ENCODE measurements at regions not wholly inside any gene's neighbourhood (a gene's known extent, or its start where the extent isn't known, plus 50 kb on each side); places are given as distances from the start of the nearest gene placed in this dataset.
"Not testable (repeated sequence)": the region's sequence is repeated elsewhere in the genome, so short reads cannot be mapped to it uniquely, and the experiment has no call there.

DNA sequence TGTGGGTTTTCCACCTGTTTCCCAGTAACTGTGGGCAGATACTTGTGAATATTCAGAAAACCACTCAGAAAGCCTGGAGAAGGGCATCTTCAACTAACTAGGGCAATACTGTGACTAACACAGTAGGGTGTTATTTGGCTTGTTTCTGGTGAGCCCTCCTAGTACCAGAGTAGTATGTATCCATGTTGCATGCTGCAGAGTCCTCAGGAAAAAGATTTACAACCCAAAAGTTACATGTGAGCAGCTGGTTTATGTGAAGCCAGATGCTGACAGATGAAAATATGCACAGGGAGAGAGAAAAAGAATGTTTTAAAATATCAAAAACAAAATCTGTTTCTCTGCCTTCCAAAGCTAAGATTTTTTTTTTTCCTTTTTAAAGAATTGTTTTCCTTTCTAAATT is 333.2 kb upstream of the UBE2E3 start:
- DNase-seq (ENCODE audit: low spot score), result no peak
- intact Hi-C loops (cut with DNase I), result no loop called here

DNA sequence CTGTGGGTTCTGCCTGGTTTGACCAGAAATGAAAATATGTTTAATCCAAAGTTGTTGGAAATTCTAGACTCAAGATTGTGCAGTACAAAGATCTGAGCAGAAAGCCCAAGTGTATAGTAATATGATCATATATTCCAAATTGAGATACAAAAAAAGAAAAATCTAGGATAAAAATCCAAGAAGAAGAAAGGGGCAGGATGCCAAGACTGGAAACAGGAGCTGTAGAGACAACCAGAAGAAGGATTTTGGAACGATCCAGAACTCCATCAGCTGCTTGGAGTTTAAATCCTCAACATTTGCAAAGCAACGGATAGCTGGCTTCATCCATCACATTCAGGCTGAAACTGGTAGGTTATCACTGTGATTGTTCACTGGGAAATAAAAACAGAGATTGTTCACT is 333.6 kb upstream of the UBE2E3 start:
- no peak for DNase-seq (ENCODE audit: low spot score)
- intact Hi-C loops (cut with DNase I), result no loop called here

DNA sequence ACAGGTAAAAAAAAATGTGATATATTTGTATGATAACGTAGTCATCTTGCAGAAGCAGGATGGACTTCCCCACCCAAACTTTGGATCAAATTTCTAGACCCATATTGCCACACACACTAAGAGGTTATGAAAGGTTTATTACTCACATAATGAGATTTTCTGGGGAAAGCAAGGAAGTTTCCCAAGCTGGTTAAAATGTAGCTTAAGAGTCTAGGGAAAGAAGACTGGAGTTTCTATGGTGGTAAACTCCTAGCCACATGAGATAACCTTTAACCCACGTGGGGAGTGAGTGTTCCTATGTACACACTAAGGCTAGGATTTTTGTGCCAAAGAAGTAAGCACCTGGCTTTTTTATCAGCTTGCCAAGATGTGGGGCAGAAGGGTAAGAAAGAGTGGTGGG is 335.7 kb upstream of the UBE2E3 start:
- intact Hi-C loops (cut with DNase I), result loop anchor here in 1 of 2 donors (5.0 kb wide), 1 partner anchor 448 kb away; no protein-coding TSS in a partner anchor
- no peak for DNase-seq (ENCODE audit: low spot score)

DNA sequence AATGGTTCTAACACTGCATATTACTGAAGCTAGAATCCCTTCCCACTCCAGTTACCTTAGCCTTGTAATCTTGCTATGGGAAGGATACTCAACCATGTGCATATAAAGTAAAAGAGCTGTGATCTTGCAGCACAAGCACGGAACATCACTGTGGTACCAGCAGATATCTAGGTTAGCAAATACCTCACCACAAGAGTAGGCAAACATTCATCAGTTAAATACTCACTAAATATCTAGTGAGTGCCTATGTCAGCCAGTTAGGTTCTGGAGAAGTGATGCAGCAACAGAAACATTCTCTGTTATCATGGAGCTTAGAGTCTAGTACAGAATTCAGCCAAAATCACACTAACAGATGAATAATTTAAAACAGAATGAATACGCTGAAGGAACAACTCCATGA is 349.6 kb upstream of the UBE2E3 start:
- no peak for DNase-seq (ENCODE audit: low spot score)
- intact Hi-C loops (cut with DNase I), result no loop called here

DNA sequence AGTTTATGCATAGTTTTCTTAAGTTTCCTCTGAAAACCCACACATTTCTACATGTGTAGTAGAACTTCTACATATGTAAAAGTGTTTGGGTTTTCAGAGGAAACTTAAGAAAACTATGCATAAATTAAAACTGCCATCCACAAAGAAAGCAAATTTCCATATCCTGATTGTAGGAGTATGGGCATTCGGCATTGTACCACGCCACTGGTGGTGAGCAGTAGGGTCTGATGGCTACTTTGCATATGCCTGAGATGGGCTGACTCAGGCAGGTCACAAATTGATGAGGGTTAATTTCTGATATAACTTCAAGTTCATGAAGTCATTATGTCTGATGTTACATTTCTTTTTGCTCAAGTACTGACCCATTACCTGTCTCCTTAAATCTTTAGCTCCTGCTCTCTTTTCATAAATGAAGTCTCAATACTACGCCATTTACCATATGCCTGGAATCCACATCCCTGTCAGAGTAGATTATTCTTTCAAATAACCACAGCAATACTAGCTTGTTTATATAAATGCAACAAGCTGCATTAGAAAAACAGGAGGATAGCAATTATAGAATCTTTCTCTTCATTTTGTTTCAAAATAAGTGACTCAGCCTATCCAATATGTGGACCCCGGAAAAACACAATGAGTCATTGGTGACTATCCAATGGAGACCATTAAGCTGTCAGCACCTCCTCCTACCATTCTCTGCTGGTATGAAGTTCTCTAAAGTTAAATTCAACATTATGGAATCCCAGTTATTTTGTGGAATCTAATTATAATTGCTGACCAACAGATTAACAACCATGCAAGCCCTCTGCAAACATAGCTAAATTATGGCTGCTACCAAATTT is 355.2 kb upstream of the UBE2E3 start:
- DNase-seq (ENCODE audit: low spot score), result no peak
- intact Hi-C loops (cut with DNase I), result no loop called here

DNA sequence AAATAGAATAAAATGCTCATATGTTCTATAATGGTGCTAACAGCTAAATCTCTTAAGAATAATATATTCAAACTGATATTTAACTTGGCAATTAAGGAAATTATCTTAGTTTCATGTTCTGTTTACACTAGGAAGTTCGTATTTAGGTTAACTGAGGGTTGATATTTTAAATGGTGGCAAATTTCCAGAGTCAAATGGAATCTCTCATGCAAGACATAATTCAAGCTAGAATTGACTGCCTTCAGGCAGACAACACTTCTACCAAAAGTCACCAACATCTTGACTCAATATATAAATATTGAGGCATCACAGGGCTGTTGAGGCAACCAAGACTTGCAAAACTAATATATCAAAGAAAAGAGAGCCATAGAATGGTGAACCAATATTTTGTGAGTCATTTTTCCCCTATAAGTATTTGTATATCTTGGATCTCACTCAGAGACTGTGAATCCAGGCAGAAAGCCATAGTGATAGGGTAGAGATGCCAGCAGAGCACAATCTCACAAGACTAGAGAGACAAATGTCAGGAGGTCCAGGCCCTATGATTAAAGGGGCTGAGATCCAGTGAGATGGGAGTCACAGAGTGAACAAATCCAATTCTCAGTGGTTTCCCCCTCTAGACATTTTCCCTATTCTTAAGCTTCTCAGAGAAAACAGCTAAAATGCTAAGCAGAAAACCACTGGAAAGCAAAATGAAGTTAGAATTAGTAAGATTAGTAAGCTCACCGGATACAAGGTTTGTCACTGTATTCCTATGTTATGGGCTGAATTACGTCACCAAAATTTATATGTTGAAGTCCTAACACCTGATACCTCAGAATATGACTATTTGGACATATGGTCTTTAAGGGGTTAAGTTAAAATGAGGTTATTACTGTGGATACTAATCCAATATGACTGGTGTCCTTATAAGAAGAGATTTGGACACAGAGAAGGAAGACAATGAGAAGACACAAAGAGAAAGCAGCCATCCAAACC is 358.2 kb upstream of the UBE2E3 start:
- DNase-seq (ENCODE audit: low spot score), result no peak

DNA sequence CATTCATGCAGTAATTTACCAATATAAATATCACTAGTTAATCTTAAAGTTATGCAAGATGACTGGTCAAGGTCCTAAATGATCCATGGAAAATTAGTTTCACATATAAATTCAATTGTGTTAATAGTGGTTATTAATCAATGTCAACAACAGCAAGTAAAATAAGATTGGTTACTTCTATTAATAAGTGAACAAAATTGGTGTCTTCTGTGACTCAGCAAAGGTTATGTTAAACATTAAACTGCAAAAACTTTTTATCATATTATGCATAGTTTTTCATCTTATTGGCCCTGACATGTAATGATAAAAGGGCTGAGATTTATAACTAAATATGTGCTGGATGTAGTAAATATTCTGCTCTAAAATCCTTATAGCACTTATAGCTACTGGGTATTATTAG is 359.0 kb upstream of the UBE2E3 start:
- DNase-seq (ENCODE audit: low spot score), result no peak
- intact Hi-C loops (cut with DNase I), result no loop called here

More for the DNA sequence above, 358.2 kb upstream of the UBE2E3 start:
- intact Hi-C loops (cut with DNase I), result no loop called here

DNA sequence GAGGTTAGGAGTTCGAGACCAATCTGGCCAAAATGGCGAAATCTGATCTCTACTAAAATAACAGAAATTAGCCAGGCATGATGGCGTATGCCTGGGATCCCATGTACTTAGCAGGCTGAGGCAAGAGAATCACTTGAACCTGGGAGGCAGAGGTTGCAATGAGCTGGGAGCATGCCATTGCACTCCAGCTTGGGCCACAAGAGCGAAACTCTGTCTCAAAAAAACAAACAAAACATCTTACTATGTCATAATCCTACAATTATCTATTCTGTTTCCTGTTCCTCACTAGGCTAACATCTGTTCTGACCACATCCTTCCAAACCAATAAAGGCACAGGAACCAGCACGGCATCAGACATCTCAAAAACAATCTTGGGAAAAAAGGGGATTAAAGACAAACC is 361.8 kb upstream of the UBE2E3 start:
- DNase-seq (ENCODE audit: low spot score), result no peak
- intact Hi-C loops (cut with DNase I), result loop anchor here in 1 of 2 donors (2.0 kb wide), 1 partner anchor 26 kb away; no protein-coding TSS in a partner anchor

DNA sequence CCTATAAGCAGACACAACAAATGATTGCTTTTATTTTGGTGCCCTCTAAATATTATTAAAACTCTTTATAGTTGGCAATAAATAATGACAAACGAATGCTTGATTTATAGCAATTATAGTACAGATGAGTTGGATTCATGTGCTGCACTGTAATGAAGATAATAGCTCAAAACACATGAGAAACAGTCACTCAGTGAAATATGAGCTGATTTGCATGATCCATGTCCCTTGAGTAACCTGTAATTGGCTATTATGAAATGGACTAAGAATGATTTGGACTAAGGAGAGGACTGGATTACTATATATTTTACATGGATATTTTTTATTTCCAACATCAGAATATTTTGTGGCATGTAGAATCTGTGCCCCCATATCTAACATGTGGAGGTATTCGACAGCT is 365.6 kb upstream of the UBE2E3 start:
- intact Hi-C loops (cut with DNase I), result no loop called here
- no peak for DNase-seq (ENCODE audit: low spot score)

DNA sequence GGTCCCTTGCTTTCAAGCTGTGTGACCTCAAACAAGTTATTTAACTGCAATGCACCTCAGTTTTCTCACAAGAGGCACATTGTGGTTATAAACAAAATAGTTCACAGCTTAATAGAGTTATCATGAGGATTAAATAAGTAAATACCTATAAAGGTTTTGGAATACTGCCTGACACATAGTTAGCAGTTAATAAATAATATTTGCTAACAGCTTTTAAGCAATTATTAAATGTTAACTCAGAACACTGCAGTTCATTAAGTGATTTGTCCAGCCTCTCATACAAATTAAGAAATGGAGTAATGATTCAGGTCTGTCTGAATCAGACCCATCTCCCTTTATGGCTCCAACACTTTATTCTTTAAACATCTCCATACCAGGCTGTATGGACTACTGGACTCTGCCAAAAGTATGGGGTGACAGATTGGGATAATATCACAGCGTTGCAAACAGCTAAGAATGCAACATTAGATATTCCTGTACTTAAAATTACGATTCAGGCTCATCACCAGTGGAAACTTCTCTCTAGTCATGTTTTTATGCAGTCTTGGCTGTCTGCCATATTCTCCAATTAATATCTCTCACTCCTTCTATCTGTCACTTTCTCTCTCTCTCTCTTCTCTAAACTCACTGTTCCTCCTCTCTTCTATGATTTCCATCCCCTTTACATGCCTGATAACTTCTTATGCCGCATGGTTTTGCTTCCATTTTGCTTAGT is 370.6 kb upstream of the UBE2E3 start:
- intact Hi-C loops (cut with DNase I), result no loop called here
- DNase-seq (ENCODE audit: low spot score), result no peak

DNA sequence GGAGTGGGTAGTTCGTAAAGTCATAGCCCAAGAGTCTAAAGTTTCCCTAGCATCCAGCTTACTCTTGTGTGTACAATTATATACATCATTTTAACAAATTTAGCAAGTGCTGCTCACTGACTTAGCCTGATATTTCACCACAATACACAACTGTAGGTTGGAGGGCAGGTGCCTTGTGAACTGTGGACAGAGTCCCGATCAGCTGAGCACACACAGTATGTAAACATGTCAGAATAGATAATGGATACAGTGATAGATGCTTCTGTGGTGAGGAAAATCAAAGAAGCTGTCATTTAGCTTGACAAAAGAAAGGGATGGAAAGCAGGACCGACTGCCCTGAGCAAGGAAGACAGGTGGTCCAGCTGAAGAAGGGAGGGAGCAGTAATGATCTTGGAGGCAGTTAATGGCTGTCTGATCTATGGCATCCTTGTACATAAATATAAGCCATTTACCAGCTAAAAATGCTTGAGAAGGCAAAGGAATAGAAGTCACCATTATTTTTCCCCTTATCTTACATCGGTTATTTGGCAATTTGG is 372.8 kb upstream of the UBE2E3 start:
- intact Hi-C loops (cut with DNase I), result no loop called here
- DNase-seq (ENCODE audit: low spot score), result no peak

DNA sequence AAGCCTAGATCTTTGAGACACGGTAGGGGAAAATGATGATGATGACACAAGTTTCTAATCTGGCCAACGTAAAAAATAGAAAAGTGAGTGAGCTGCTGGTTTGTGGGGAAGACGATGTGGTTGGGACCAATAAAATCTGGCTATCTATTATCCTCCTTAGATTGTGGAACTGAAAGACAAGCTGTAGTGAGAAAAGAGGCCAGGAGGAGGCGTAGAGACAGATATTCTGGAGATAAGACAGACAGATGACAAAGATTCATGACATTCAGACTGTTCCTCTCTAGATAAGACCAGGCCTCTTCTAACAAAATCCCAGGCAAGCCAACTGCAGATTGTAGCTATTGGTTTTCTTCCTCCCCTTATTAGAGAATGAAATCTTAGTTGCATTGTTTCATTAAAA is 376.3 kb upstream of the UBE2E3 start:
- intact Hi-C loops (cut with DNase I), result no loop called here
- no peak for DNase-seq (ENCODE audit: low spot score)

DNA sequence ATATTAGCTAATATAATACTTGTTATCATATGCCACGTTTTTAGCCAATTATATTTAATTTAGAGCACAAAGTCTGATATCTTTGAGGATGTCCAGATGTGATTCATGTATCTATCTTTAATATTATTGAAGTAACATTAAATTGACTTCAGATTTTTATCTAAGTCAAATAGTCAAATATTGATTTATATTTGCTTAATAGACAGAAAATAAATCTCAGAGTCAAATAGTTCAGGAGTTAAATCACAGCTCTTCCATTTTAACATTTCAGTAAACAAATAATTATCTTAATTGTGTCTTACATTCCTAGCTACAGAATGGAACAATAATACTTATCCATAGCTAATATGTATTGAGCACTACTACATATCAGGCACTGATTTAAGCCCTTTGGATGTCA is 379.4 kb upstream of the UBE2E3 start:
- intact Hi-C loops (cut with DNase I), result no loop called here
- no peak for DNase-seq (ENCODE audit: low spot score)

DNA sequence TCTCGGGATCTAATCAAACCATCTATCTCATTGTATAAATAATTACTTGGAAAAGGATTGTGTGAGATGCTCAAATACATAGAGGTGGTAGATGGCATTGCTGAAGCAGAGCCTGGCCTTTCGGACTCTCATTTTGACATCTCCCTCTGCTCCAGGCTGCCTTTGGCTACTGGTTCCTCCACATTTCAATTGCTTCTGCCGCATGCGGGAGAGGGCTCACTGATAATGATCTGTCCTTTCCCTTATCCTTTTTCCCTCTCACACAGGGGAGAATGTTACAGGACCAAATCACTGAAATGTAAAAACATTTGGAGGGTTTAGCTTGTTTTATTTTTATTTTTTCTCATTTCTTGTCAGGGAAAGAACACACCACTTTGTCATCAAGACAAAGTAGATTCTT is 380.6 kb upstream of the UBE2E3 start:
- DNase-seq (ENCODE audit: low spot score), result no peak
- intact Hi-C loops (cut with DNase I), result no loop called here

DNA sequence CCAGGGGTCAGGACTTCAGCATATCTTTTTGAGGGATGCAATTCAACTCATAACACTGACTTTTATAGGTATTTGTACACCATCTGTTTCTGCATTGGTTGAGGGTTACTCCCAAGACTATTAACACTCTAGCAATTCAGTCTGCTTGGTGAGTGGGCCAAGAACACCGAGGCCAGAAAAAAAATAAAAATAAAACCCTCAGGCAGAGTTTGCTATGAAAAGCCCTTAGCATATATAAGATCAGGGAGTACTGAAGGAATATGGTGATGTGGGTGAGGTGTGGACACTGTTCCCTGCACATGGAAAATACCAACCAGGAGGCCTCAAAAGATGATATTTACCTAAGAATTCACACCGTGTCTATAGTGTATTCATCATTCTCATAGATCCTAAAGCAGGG is 383.2 kb upstream of the UBE2E3 start:
- no peak for DNase-seq (ENCODE audit: low spot score)
- intact Hi-C loops (cut with DNase I), result no loop called here

DNA sequence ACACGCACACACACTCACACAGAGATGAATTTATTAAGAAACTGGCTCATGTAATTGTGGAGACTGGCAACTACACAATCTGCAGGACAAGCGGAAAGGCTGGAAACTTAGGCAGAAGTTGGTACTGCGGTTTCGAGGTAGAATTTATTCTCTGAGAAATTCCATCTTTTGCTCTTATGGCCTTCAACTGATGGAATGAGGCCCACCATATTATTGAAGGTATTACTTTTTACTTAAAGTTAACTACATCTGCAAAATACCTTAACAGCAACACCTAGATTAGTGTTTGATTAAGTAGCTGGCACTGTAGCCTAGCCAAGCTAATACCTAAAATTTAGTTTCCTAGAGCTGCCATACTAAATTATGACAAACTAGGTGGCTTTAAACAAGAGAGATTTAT is 384.0 kb upstream of the UBE2E3 start:
- DNase-seq (ENCODE audit: low spot score), result no peak
- intact Hi-C loops (cut with DNase I), result no loop called here

DNA sequence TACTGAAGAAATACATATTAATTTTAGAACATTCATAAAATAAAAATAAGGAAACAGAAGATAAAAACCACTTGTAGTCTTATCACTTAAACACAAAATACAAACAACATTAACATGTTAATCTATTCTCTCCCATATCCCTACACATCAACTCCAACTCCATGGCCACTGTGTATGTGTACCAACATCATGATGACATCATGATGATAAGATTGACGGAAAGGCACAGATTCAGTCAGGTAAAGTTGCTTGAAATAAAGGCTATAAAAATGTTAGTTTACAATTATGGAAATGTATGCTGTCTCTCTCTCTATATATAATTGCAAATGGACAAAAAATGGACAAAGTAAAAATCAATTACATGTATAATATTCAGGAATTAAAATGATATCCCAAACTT is 388.5 kb upstream of the UBE2E3 start:
- intact Hi-C loops (cut with DNase I), result loop anchor here in 1 of 2 donors (2.0 kb wide), 1 partner anchor 27 kb away; no protein-coding TSS in a partner anchor
- no peak for DNase-seq (ENCODE audit: low spot score)

DNA sequence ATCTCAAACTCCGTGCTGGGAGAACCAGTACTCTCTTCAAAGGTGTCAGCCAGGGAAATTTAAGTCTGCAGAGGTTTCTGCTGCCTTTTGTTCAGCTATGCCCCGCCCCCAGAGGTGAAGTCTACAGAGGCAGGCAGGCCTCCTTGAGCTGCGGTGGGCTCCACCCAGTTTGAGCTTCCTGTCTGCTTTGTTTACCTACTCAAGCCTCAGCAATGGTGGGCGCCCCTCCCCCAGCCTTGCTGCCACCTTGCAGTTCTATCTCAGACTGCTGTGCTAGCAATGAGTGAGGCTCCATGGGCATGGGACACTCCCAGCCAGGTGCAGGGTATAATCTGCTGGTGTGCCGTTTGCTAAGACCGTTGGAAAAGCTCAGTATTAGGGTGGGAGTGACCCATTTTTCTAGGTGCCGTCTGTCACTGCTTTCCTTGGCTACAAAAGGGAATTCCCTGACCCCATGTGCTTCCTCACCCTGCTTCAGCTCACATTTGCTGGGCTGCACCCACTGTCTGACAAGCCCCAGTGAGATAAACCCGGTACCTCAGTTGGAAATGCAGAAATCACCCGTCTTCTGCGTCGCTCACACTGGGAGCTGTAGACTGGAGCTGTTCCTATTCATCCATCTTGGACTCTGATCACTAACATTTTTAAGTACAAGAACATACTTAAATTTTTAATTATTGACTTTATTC is 389.2 kb upstream of the UBE2E3 start:
- intact Hi-C loops (cut with DNase I); DNase-seq (ENCODE audit: low spot score): not testable (repeated sequence)

All from posterior vena cava (tissue), 2 donors.